ENCODE measurements at regions not wholly inside any gene's neighbourhood (a gene's known extent, or its start where the extent isn't known, plus 50 kb on each side); places are given as distances from the start of the nearest gene placed in this dataset.

DNA sequence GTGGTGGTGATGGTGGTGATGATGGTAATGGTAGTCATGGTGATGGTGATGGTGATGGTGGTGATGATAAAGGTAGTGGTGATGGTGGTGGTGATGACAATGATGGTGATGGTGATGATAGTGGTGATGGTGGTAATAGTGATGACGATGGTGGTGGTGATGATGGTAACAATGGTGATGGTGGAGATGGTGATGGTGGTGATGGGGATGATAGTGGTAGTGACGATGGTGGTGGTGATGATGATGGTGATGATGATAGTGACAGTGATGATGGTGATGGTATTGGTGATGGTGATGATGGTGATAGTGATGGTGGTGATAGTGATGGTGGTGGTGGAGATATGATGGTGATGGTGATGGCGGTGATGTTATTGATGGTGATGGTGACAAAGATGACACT lies 108.4 kb upstream of the NKX1-1 start:
- DNase-seq (ENCODE audit: low read depth, low spot score) (no peak), FAIRE-seq (no peak)
- Histone ChIP-seq H3K9ac (replicated peaks; ENCODE audit: extremely low read depth, insufficient read depth, low read length) (no peak overlapping the region), H3K4me2 (ENCODE audit: insufficient read depth, low read length) (no peak overlapping the region), H3K27ac (ENCODE audit: insufficient read depth, low read depth, low read length) (no peak overlapping the region), H3K4me1 (ENCODE audit: control insufficient read depth, extremely low read depth, insufficient read depth, low read length) (no peaks in the 10 kb centered on the region), H3K36me3 (ENCODE audit: control insufficient read depth in 2 of 2, extremely low read depth in 1 of 2, insufficient read depth in 2 of 2, low read length in 2 of 2) (no peaks in the 10 kb centered on the region), H3K4me3 (replicated peaks in 1 of 3; ENCODE audit: insufficient read depth in 1 of 3, low read depth in 1 of 3, low read length in 3 of 3) (no peak overlapping the region), H3K9me3 (replicated peaks; ENCODE audit: control insufficient read depth, insufficient read depth, low read length) (no peaks in the 10 kb centered on the region), H3K79me2 (ENCODE audit: control insufficient read depth, insufficient read depth, low read length) (no peaks in the 10 kb centered on the region), H2AFZ (ENCODE audit: low read depth, low read length) (no peak overlapping the region), H3K27me3 (ENCODE audit: control insufficient read depth in 2 of 2, insufficient read depth in 2 of 2, low read length in 2 of 2) (no peaks in the 10 kb centered on the region), H3K9me1 (replicated peaks; ENCODE audit: control insufficient read depth, extremely low read depth, insufficient read depth, low read length) (no peaks in the 10 kb centered on the region), H4K20me1 (replicated peaks; ENCODE audit: control insufficient read depth, extremely low read depth, insufficient read depth, low read length) (no peaks in the 10 kb centered on the region)
- CTCF ChIA-PET = no interaction called here
- intact Hi-C loops (cut with micrococcal nuclease) = no loop called here
- dilution Hi-C loops (cut with MboI; ENCODE audit: extremely low pct_ligation_motif_present, low sequenced_read_pairs) = no loop called here
- no TSS peak for BruUV-seq (replicated peaks)
- POLR2A ChIA-PET = no interaction called here
- TF ChIP-seq POLR2AphosphoS5 (IDR thresholded peaks at IDR 0.05; ENCODE audit: insufficient read depth, low read depth, low read length) (no peak), MYC (IDR thresholded peaks at IDR 0.05; ENCODE audit: low read depth, low read length) (no peak)

DNA sequence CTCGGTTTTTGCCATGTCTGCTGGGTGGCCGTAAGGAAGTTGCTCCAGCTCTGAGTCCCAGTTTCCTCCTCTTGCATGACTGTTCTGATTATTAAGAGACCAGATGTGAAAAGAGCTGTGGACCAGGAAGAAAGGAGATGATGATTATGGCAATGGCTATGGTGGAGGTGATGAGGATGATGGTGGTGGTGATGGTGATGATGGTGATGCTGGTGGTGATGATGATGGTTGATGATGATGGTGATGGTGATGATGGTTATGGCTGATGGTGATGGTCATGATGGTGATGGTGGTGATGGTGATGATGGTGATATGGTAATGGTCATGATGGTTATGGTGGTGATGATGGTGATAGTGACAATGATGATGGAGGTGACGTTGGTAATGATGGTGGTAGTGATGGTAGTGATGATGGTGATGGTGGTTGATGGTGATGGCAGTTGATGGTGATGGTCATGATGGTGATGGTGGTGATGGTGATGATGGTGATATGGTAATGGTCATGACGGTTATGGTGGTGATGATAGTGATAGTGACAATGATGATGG lies 107.8 kb upstream of the NKX1-1 start:
- H2AFZ ChIP-seq (ENCODE audit: low read depth, low read length) = no peak overlapping the region
- no peaks in the 10 kb centered on the region for H4K20me1 ChIP-seq (replicated peaks; ENCODE audit: control insufficient read depth, extremely low read depth, insufficient read depth, low read length)
- ChIA-PET CTCF (interaction anchor here (1.3 to 2.1 kb wide), 7 partner anchors 8 to 383 kb away, joined by 3 to 30 read pairs (median 7); no protein-coding TSS in a partner anchor), POLR2A (no interaction called here)
- no peaks in the 10 kb centered on the region for H3K79me2 ChIP-seq (ENCODE audit: control insufficient read depth, insufficient read depth, low read length)
- dilution Hi-C loops (cut with MboI; ENCODE audit: extremely low pct_ligation_motif_present, low sequenced_read_pairs) (no loop called here), intact Hi-C loops (cut with micrococcal nuclease) (no loop called here)
- H3K27ac ChIP-seq (ENCODE audit: insufficient read depth, low read depth, low read length) = no peak overlapping the region
- H3K4me3 ChIP-seq (replicated peaks in 1 of 3; ENCODE audit: insufficient read depth in 1 of 3, low read depth in 1 of 3, low read length in 3 of 3) = no peak overlapping the region
- H3K36me3 ChIP-seq (ENCODE audit: control insufficient read depth in 2 of 2, extremely low read depth in 1 of 2, insufficient read depth in 2 of 2, low read length in 2 of 2) = no peaks in the 10 kb centered on the region
- TF ChIP-seq POLR2AphosphoS5 (IDR thresholded peaks at IDR 0.05; ENCODE audit: insufficient read depth, low read depth, low read length) (no peak), FOS (IDR thresholded peaks at IDR 0.05; ENCODE audit: borderline replicate concordance, insufficient read depth, low read length) (no peak), POLR2A (IDR thresholded peaks at IDR 0.05; ENCODE audit: low read depth, low read length) (no peak), GATA2 (IDR thresholded peaks at IDR 0.05; ENCODE audit: insufficient read depth, insufficient read length, low read depth, low read length) (no peak), MYC (IDR thresholded peaks at IDR 0.05; ENCODE audit: low read depth, low read length) (no peak), JUN (IDR thresholded peaks at IDR 0.05; ENCODE audit: borderline replicate concordance, insufficient read depth, insufficient read length, low read depth) (no peak), EZH2 (IDR thresholded peaks at IDR 0.05; ENCODE audit: borderline replicate concordance, low read depth, low read length, severe bottlenecking) (no peak)
- TF ChIP-seq, protein P1, sequence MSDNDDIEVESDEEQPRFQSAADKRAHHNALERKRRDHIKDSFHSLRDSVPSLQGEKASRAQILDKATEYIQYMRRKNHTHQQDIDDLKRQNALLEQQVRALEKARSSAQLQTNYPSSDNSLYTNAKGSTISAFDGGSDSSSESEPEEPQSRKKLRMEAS (IDR thresholded peaks at IDR 0.05; ENCODE audit: insufficient read depth, insufficient read length) = no peak
- TF ChIP-seq, protein P2, sequence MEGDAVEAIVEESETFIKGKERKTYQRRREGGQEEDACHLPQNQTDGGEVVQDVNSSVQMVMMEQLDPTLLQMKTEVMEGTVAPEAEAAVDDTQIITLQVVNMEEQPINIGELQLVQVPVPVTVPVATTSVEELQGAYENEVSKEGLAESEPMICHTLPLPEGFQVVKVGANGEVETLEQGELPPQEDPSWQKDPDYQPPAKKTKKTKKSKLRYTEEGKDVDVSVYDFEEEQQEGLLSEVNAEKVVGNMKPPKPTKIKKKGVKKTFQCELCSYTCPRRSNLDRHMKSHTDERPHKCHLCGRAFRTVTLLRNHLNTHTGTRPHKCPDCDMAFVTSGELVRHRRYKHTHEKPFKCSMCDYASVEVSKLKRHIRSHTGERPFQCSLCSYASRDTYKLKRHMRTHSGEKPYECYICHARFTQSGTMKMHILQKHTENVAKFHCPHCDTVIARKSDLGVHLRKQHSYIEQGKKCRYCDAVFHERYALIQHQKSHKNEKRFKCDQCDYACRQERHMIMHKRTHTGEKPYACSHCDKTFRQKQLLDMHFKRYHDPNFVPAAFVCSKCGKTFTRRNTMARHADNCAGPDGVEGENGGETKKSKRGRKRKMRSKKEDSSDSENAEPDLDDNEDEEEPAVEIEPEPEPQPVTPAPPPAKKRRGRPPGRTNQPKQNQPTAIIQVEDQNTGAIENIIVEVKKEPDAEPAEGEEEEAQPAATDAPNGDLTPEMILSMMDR (IDR thresholded peaks at IDR 0.05; ENCODE audit: extremely low read depth in 1 of 2, insufficient read depth in 1 of 2, low read depth in 1 of 2, low read length in 2 of 2) = no peak
- H3K4me2 ChIP-seq (ENCODE audit: insufficient read depth, low read length) = no peak overlapping the region
- FAIRE-seq (no peak), DNase-seq (ENCODE audit: low read depth, low spot score) (no peak)
- H3K9ac ChIP-seq (replicated peaks; ENCODE audit: extremely low read depth, insufficient read depth, low read length) = no peak overlapping the region
- H3K4me1 ChIP-seq (ENCODE audit: control insufficient read depth, extremely low read depth, insufficient read depth, low read length) = no peaks in the 10 kb centered on the region
- no peaks in the 10 kb centered on the region for H3K9me1 ChIP-seq (replicated peaks; ENCODE audit: control insufficient read depth, extremely low read depth, insufficient read depth, low read length)
- H3K27me3 ChIP-seq (ENCODE audit: control insufficient read depth in 2 of 2, insufficient read depth in 2 of 2, low read length in 2 of 2) = no peaks in the 10 kb centered on the region
- H3K9me3 ChIP-seq (replicated peaks; ENCODE audit: control insufficient read depth, insufficient read depth, low read length) = no peaks in the 10 kb centered on the region
- BruUV-seq (replicated peaks) = no TSS peak

Data from endothelial cell of umbilical vein (primary cell).